SU-DHL-6 (cell line): ENCODE measurements at regions not wholly inside any gene's neighbourhood (a gene's known extent, or its start where the extent isn't known, plus 50 kb on each side); places are given as distances from the start of the nearest gene placed in this dataset.

Experiments
- H2AFZ ChIP-seq: fragments of 200-600 bp; sonication (generic); 2 replicates; pipeline ENCODE4 v1.6.1; 2014; ENCODE audit warnings: low read depth, mild to moderate bottlenecking, moderate library complexity, mixed read lengths, antibody characterized with exemption, low read length; ENCODE audit not compliant: severe bottlenecking
- H3F3A ChIP-seq: fragments of 200-600 bp; shearing (Covaris generic); 2 replicates; pipeline ENCODE4 v1.6.0; 2016; ENCODE audit warnings: antibody characterized with exemption, mild to moderate bottlenecking; ENCODE audit not compliant: insufficient read depth
- H3K27ac ChIP-seq: fragments of 200-600 bp; sonication (generic); 2 replicates; pipeline ENCODE4 v1.5.1; 2016; ENCODE audit warnings: low read depth, mild to moderate bottlenecking, low read length, moderate library complexity, mixed read lengths
- H3K27me3 ChIP-seq: fragments of 200-600 bp; sonication (generic), shearing (Covaris generic); 2 replicates; pipeline ENCODE4 v1.6.0; 2014; ENCODE audit warnings: mild to moderate bottlenecking, low read length
- H3K36me3 ChIP-seq: fragments of 200-600 bp; sonication (generic); 2 replicates; pipeline ENCODE4 v1.6.1; 2014; ENCODE audit warnings: mild to moderate bottlenecking, low read length, mixed read lengths
- H3K4me2 ChIP-seq: fragments of 300-600, 200-600 bp; shearing (Covaris generic), sonication (generic); 2 replicates; pipeline ENCODE4 v1.6.0; 2014; ENCODE audit warnings: low read length, low read depth, mild to moderate bottlenecking; ENCODE audit not compliant: poor library complexity, severe bottlenecking
- H3K4me3 ChIP-seq: fragments of 200-600 bp; sonication (generic); 2 replicates; pipeline ENCODE4 v1.5.1; 2014; ENCODE audit warnings: antibody characterized with exemption, low read length, mild to moderate bottlenecking, mixed read lengths; ENCODE audit not compliant: insufficient read depth, poor library complexity, severe bottlenecking
- H3K79me2 ChIP-seq: fragments of 200-600 bp; sonication (generic); 2 replicates; pipeline ENCODE4 v1.6.1; 2014; ENCODE audit warnings: mild to moderate bottlenecking, low read length, moderate library complexity; ENCODE audit not compliant: insufficient read depth
- H3K9ac ChIP-seq: fragments of 200-600 bp; sonication (generic); 2 replicates; pipeline ENCODE4 v1.7.0; 2014; ENCODE audit warnings: mild to moderate bottlenecking, low read length
- H3K9me2 ChIP-seq: fragments of 200-600 bp; sonication (generic); replicated peaks from 2 replicates; pipeline ENCODE4 v1.6.1; 2014; ENCODE audit warnings: low read length; ENCODE audit not compliant: insufficient read depth
- H3K9me3 ChIP-seq: fragments of 200-600 bp; sonication (generic); 2 replicates; pipeline ENCODE4 v1.6.1; 2014; ENCODE audit warnings: low read length, mixed read lengths; ENCODE audit not compliant: insufficient read depth
- H4K20me1 ChIP-seq: fragments of 200-600 bp; sonication (generic); 2 replicates; pipeline ENCODE4 v1.6.1; 2014; ENCODE audit warnings: low read depth, mild to moderate bottlenecking, antibody characterized with exemption, low read length, moderate library complexity, mixed read lengths
- EZH2phosphoT487 ChIP-seq: fragments of 200-600 bp; sonication (generic), shearing (Covaris generic); conservative IDR thresholded peaks from 2 replicates; pipeline ENCODE4 v1.6.1; 2018; ENCODE audit warnings: mild to moderate bottlenecking, antibody characterized with exemption, low read length, moderate library complexity, mixed read lengths
- TF ChIP-seq, protein P1 (sequence below): fragments of 200-600 bp; sonication (generic); IDR thresholded peaks from one replicate; pipeline ENCODE4 v1.5.1; 2017; ENCODE audit warnings: antibody characterized with exemption, mild to moderate bottlenecking, low read length, moderate library complexity; ENCODE audit not compliant: insufficient read depth, poor library complexity, severe bottlenecking

DNA sequence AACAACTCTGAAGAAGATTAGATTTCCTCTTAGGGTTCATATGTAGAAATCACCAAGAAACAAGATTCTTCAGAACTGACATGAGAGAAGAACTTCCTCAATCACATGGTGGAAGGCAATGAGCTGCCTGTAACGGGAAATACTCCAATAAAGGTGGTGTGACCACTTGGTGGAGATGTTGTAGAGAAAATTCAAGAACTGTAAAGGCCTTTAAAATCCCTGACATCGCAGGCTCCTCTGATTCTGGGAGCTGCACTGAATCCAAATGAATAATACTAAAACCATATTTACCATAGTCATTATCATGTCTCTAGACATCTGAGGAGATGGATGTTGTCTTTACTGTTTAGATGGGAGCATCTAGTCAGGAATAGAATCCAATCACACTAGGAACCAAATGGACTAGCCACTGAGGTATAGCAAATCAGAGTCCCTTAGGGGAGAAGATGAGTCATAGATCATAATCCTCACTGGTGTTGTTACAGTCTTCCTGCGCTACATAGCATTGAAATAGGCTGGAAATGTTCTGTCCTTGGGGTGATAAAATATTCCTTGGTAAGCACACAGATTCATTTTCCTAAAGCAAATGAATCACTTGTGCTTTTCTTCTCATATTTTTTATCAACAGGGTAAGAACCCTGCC, 321.6 kb upstream of the TENM4 start:
- H3K9me3 ChIP-seq, result no peaks in the 10 kb centered on the region
- H3K79me2 ChIP-seq, result no peaks in the 10 kb centered on the region
- no peaks in the 10 kb centered on the region for H3K36me3 ChIP-seq
- no peaks in the 10 kb centered on the region for H3K27me3 ChIP-seq
- no peak overlapping the region for H3K4me2 ChIP-seq
- H3F3A ChIP-seq, result no peaks in the 10 kb centered on the region
- TF ChIP-seq, protein P1, sequence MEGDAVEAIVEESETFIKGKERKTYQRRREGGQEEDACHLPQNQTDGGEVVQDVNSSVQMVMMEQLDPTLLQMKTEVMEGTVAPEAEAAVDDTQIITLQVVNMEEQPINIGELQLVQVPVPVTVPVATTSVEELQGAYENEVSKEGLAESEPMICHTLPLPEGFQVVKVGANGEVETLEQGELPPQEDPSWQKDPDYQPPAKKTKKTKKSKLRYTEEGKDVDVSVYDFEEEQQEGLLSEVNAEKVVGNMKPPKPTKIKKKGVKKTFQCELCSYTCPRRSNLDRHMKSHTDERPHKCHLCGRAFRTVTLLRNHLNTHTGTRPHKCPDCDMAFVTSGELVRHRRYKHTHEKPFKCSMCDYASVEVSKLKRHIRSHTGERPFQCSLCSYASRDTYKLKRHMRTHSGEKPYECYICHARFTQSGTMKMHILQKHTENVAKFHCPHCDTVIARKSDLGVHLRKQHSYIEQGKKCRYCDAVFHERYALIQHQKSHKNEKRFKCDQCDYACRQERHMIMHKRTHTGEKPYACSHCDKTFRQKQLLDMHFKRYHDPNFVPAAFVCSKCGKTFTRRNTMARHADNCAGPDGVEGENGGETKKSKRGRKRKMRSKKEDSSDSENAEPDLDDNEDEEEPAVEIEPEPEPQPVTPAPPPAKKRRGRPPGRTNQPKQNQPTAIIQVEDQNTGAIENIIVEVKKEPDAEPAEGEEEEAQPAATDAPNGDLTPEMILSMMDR, result no peak
- no peak for TF ChIP-seq EZH2phosphoT487
- H3K9me2 ChIP-seq, result no peaks in the 10 kb centered on the region
- no peaks in the 10 kb centered on the region for H4K20me1 ChIP-seq
- H3K9ac ChIP-seq, result no peak overlapping the region
- H2AFZ ChIP-seq, result no peak overlapping the region
- H3K4me3 ChIP-seq, result no peak overlapping the region
- H3K27ac ChIP-seq, result no peak overlapping the region

DNA sequence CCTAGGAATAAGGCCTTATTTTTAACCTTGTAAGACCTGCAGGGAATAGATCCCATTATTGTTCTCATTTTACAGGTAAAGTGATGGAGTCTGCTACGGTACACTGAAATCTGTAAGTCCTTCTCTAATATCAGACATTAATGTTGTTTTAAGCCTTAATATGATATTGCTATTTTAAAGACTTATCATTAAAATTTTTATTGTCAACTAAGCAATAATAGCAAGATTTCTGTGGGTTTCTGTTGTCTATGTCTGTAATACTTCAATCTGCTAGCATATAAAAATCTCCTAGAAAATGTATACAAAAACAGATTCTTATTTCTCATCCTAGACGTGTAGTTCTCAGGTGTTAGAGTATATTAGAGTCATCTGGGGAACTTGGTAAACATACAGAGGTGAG, 317.5 kb upstream of the TENM4 start:
- Histone ChIP-seq H3K4me3 (no peak overlapping the region), H3K4me2 (no peak overlapping the region), H3K9ac (no peak overlapping the region), H3K9me3 (no peaks in the 10 kb centered on the region), H3F3A (no peaks in the 10 kb centered on the region), H3K27me3 (no peaks in the 10 kb centered on the region), H2AFZ (no peak overlapping the region), H3K27ac (no peak overlapping the region), H3K9me2 (no peaks in the 10 kb centered on the region), H3K36me3 (no peaks in the 10 kb centered on the region), H3K79me2 (no peaks in the 10 kb centered on the region), H4K20me1 (no peaks in the 10 kb centered on the region)
- no peak for TF ChIP-seq EZH2phosphoT487
- TF ChIP-seq, protein P1, result no peak

DNA sequence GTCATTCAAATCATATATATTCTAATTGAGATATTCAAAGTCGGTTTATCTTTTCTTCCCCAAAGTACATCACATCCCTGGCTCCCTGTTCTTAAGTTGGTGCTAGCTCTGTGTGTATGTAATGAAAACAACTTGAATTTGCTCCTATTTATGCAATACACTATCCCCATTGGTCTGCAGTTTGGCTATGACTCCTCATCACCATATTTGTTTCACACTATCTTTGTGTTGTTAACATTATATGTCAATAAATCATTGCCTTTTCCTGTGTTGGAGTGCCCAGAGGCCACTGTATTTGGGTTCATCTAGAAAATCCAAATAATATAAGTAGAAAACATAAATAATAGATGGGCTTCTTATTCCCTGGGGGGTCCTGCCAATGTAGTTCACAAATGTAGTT, 306.6 kb upstream of the TENM4 start:
- TF ChIP-seq, protein P1, result no peak
- TF ChIP-seq EZH2phosphoT487, result no peak

More for the DNA sequence above, 306.6 kb upstream of the TENM4 start:
- no peaks in the 10 kb centered on the region for H4K20me1 ChIP-seq
- no peaks in the 10 kb centered on the region for H3K36me3 ChIP-seq
- H3K9ac ChIP-seq, result no peak overlapping the region
- no peak overlapping the region for H3K27ac ChIP-seq
- H3K27me3 ChIP-seq, result no peaks in the 10 kb centered on the region
- no peaks in the 10 kb centered on the region for H3K79me2 ChIP-seq
- H2AFZ ChIP-seq, result no peak overlapping the region
- H3K4me3 ChIP-seq, result no peak overlapping the region
- H3K9me3 ChIP-seq, result no peaks in the 10 kb centered on the region
- no peak overlapping the region for H3K4me2 ChIP-seq
- H3K9me2 ChIP-seq, result no peaks in the 10 kb centered on the region
- H3F3A ChIP-seq, result no peaks in the 10 kb centered on the region
